Astrocyte (in vitro differentiated cells and primary cell): ENCODE measurements at regions not wholly inside any gene's neighbourhood (a gene's known extent, or its start where the extent isn't known, plus 50 kb on each side); places are given as distances from the start of the nearest gene placed in this dataset.
A peak's percentile ranks its signal among the peaks of the same experiment; 100 is the strongest.

Experiments used
- DNase-seq: peaks from one replicate; pipeline ENCODE4 v3.0.0-alpha.2; 2010; ENCODE audit warnings: low read depth
- FAIRE-seq: peaks from 2 replicates; lab custom pipeline; 2011; peaks lifted over from hg19 to GRCh38; lab: Jason Lieb, UNC
- H2AFZ ChIP-seq: 2 replicates; pipeline ENCODE4 v1.6.0; 2012; ENCODE audit warnings: low read depth, low read length, inconsistent platforms
- H3K27ac ChIP-seq: 2 replicates; pipeline ENCODE4 v1.5.1; 2011; ENCODE audit warnings: low read depth, low read length, inconsistent platforms
- H3K27me3 ChIP-seq: 2 replicates; pipeline ENCODE4 v1.6.0; 2011; ENCODE audit warnings: low read length, inconsistent platforms; ENCODE audit not compliant: insufficient read depth
- H3K36me3 ChIP-seq: 2 replicates; pipeline ENCODE4 v1.5.1; 2011; ENCODE audit warnings: low read length, inconsistent platforms; ENCODE audit not compliant: insufficient read depth
- H3K4me1 ChIP-seq: 2 replicates; pipeline ENCODE4 v1.5.1; 2011; ENCODE audit warnings: low read length, inconsistent platforms; ENCODE audit not compliant: insufficient read depth
- H3K4me2 ChIP-seq: 2 replicates; pipeline ENCODE4 v1.6.0; 2012; ENCODE audit warnings: low read length, inconsistent platforms
- H3K4me3 ChIP-seq: 2 replicates; pipeline ENCODE4 v1.5.1; 2011; ENCODE audit warnings: low read depth, mild to moderate bottlenecking, low read length, inconsistent platforms; ENCODE audit not compliant: insufficient read depth
- H3K79me2 ChIP-seq: 2 replicates; pipeline ENCODE4 v1.6.0; 2012; ENCODE audit warnings: mild to moderate bottlenecking, low read length, inconsistent platforms; ENCODE audit not compliant: insufficient read depth
- H3K9ac ChIP-seq: 2 replicates; pipeline ENCODE4 v1.6.0; 2012; ENCODE audit warnings: mild to moderate bottlenecking, low read length, inconsistent platforms
- H3K9me3 ChIP-seq: 2 replicates; pipeline ENCODE4 v1.5.1; 2012; ENCODE audit warnings: low read depth, mild to moderate bottlenecking, low read length, inconsistent platforms; ENCODE audit not compliant: insufficient read depth
- H4K20me1 ChIP-seq: 2 replicates; pipeline ENCODE4 v1.6.0; 2012; ENCODE audit warnings: low read length, inconsistent platforms; ENCODE audit not compliant: insufficient read depth
- H3K27ac Mint-ChIP-seq: one replicate; pipeline ENCODE4 v1.8.0; 2021; ENCODE audit warnings: mild to moderate bottlenecking, mixed read lengths; ENCODE audit not compliant: unreplicated experiment
- H3K27me3 Mint-ChIP-seq: one replicate; pipeline ENCODE4 v1.8.0; 2021; ENCODE audit warnings: low read depth, mixed read lengths; ENCODE audit not compliant: unreplicated experiment
- H3K36me3 Mint-ChIP-seq: one replicate; pipeline ENCODE4 v1.8.0; 2021; ENCODE audit warnings: low read depth, mixed read lengths; ENCODE audit not compliant: unreplicated experiment
- H3K4me1 Mint-ChIP-seq: one replicate; pipeline ENCODE4 v1.8.0; 2021; ENCODE audit warnings: low read depth, mixed read lengths; ENCODE audit not compliant: unreplicated experiment
- H3K4me3 Mint-ChIP-seq: one replicate; pipeline ENCODE4 v1.8.0; 2021; ENCODE audit warnings: mild to moderate bottlenecking, moderate library complexity, mixed read lengths; ENCODE audit not compliant: unreplicated experiment
- H3K9me3 Mint-ChIP-seq: one replicate; pipeline ENCODE4 v1.8.0; 2021; ENCODE audit warnings: mild to moderate bottlenecking, mixed read lengths; ENCODE audit not compliant: unreplicated experiment
- EZH2 ChIP-seq: IDR thresholded peaks from 2 replicates; pipeline ENCODE4 v1.6.1; 2012; ENCODE audit warnings: mild to moderate bottlenecking, low read length, inconsistent platforms; ENCODE audit not compliant: insufficient read depth
- TF ChIP-seq, protein P1 (sequence below): IDR thresholded peaks from 2 replicates; pipeline ENCODE4 v1.5.1; 2011; ENCODE audit warnings: low read depth, mild to moderate bottlenecking, inconsistent platforms, low read length, moderate library complexity; ENCODE audit not compliant: insufficient read depth

DNA sequence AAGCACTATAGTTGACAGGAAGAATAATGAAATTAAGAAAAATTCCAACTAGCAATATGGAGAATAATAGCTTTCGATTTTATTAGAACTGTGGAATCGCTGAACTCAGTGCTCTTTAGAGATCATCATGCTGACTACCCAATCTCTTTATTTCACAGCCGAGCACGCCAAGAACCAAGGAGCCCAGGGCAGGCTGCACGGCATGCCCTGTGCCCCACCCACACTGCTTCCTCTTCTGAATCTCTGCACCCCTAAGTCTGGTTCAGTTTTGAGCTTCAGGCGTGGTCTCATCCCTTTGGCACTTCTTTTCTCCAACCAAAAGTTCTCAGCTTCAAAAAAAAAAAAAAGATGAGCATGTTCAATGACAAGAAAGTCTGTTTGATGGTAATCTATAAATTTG, 92.4 kb upstream of the ZNF800 start:
- Mint-ChIP-seq H3K9me3 (peaks cover 2% of the 10 kb centered on the region), H3K36me3 (no peaks in the 10 kb centered on the region), H3K4me3 (no peak overlapping the region), H3K27me3 (peaks cover 4% of the 10 kb centered on the region), H3K4me1 (no peaks in the 10 kb centered on the region), H3K27ac (no peak overlapping the region)
- H3K79me2 ChIP-seq = no peaks in the 10 kb centered on the region
- no peaks in the 10 kb centered on the region for H3K27me3 ChIP-seq
- H3K9me3 ChIP-seq = no peaks in the 10 kb centered on the region
- no peak for DNase-seq
- TF ChIP-seq, protein P1, sequence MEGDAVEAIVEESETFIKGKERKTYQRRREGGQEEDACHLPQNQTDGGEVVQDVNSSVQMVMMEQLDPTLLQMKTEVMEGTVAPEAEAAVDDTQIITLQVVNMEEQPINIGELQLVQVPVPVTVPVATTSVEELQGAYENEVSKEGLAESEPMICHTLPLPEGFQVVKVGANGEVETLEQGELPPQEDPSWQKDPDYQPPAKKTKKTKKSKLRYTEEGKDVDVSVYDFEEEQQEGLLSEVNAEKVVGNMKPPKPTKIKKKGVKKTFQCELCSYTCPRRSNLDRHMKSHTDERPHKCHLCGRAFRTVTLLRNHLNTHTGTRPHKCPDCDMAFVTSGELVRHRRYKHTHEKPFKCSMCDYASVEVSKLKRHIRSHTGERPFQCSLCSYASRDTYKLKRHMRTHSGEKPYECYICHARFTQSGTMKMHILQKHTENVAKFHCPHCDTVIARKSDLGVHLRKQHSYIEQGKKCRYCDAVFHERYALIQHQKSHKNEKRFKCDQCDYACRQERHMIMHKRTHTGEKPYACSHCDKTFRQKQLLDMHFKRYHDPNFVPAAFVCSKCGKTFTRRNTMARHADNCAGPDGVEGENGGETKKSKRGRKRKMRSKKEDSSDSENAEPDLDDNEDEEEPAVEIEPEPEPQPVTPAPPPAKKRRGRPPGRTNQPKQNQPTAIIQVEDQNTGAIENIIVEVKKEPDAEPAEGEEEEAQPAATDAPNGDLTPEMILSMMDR = no peak
- no peak for TF ChIP-seq EZH2
- no peak overlapping the region for H3K4me2 ChIP-seq
- no peak overlapping the region for H3K27ac ChIP-seq
- no peak overlapping the region for H2AFZ ChIP-seq
- no peak for FAIRE-seq
- H3K36me3 ChIP-seq = no peaks in the 10 kb centered on the region
- no peaks in the 10 kb centered on the region for H4K20me1 ChIP-seq
- no peaks in the 10 kb centered on the region for H3K4me1 ChIP-seq
- H3K9ac ChIP-seq = no peak overlapping the region
- H3K4me3 ChIP-seq = no peak overlapping the region

DNA sequence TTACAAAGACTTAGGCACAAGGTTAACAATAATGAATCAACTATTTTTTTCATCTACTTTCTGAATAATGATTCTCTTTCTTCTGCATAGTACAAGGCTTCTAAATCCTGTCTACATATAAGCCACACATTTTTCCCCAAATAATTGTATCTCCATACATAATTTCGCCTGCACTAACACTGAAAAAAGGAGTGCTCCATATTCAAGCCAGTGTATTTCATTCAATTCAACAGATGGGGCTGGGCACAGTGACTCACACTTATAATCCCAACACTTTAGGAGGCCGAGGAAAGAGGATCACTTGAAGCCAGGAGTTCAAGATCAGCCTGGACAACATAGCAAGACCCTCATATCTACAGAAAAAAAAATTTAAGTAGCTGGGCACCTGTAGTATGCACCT, 86.0 kb upstream of the ZNF800 start:
- Mint-ChIP-seq H3K27ac (no peak overlapping the region), H3K4me3 (no peak overlapping the region), H3K36me3 (no peaks in the 10 kb centered on the region), H3K9me3 (no peaks in the 10 kb centered on the region), H3K27me3 (peaks cover 9% of the 10 kb centered on the region), H3K4me1 (no peaks in the 10 kb centered on the region)
- Histone ChIP-seq H3K79me2 (no peaks in the 10 kb centered on the region), H3K9ac (no peak overlapping the region), H3K4me3 (no peak overlapping the region), H3K27me3 (no peaks in the 10 kb centered on the region), H3K27ac (no peak overlapping the region), H3K4me1 (no peaks in the 10 kb centered on the region), H3K4me2 (no peak overlapping the region), H3K9me3 (no peaks in the 10 kb centered on the region), H2AFZ (no peak overlapping the region), H3K36me3 (no peaks in the 10 kb centered on the region), H4K20me1 (no peaks in the 10 kb centered on the region)
- TF ChIP-seq, protein P1 = no peak
- no peak for TF ChIP-seq EZH2
- no peak for DNase-seq
- no peak for FAIRE-seq

DNA sequence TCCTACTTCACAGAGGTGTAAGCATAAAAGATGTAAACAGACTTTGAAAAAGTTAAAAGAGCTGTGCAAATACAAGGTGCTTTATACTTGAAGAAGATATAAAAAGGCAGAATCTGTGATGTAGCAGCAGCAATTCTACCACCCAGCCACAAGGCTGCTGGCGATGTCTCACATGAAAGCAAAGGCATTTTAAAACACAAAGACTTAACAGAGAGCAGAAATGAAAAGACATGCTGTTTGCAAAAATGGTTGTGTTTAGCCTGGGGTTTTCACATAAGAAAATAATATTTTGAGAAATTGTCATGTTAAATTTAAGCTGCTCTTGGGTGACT, 85.5 kb upstream of the ZNF800 start:
- Histone ChIP-seq H3K27me3 (no peaks in the 10 kb centered on the region), H4K20me1 (no peaks in the 10 kb centered on the region), H3K27ac (no peak overlapping the region), H3K4me3 (no peak overlapping the region), H3K36me3 (no peaks in the 10 kb centered on the region), H3K4me1 (no peaks in the 10 kb centered on the region), H3K79me2 (no peaks in the 10 kb centered on the region), H3K4me2 (no peak overlapping the region), H3K9ac (no peak overlapping the region), H3K9me3 (no peaks in the 10 kb centered on the region), H2AFZ (no peak overlapping the region)
- Mint-ChIP-seq H3K4me3 (no peak overlapping the region), H3K9me3 (no peaks in the 10 kb centered on the region), H3K27me3 (peaks cover 9% of the 10 kb centered on the region), H3K36me3 (no peaks in the 10 kb centered on the region), H3K4me1 (no peaks in the 10 kb centered on the region), H3K27ac (no peak overlapping the region)
- FAIRE-seq (no peak), DNase-seq (no peak)
- TF ChIP-seq EZH2 = no peak
- TF ChIP-seq, protein P1 = peak; percentile 7
